UCSD-AML1 (cell line): ENCODE measurements at regions not wholly inside any gene's neighbourhood (a gene's known extent, or its start where the extent isn't known, plus 50 kb on each side); places are given as distances from the start of the nearest gene placed in this dataset.
"Not testable (repeated sequence)": the region's sequence is repeated elsewhere in the genome, so short reads cannot be mapped to it uniquely, and the experiment has no call there.

Source experiments
- DNase-seq: peaks from one replicate; lab custom pipeline; 2025; ENCODE audit not compliant: unreplicated experiment; lab: John Stamatoyannopoulos, UW

- DNase-seq, result no peak
Observed at GRCh38 chr9:135400496-135400895, 79.1 kb upstream of the PPP1R26 start.

- no peak for DNase-seq
Observed at GRCh38 chr9:135401218-135401617, 78.4 kb upstream of the PPP1R26 start.

- no peak for DNase-seq
Observed at GRCh38 chr9:135402048-135402738, 77.4 kb upstream of the PPP1R26 start.

- no peak for DNase-seq
Observed at GRCh38 chr9:135402739-135403695, 76.6 kb upstream of the PPP1R26 start.

GRCh38 chr9:135403733-135404450 is 75.7 kb upstream of the PPP1R26 start:
- DNase-seq, result no peak

- DNase-seq, result no peak
Observed at GRCh38 chr9:135404451-135405144, 75.0 kb upstream of the PPP1R26 start.

- not testable (repeated sequence) for DNase-seq
Observed at GRCh38 chr9:135405145-135405464, 74.5 kb upstream of the PPP1R26 start.

- no peak for DNase-seq
Observed at GRCh38 chr9:135408476-135409254, 70.9 kb upstream of the PPP1R26 start.

- no peak for DNase-seq
Observed at GRCh38 chr9:135409286-135410200, 70.0 kb upstream of the PPP1R26 start.

- no peak for DNase-seq
Observed at GRCh38 chr9:135410421-135410820, 69.2 kb upstream of the PPP1R26 start.

GRCh38 chr9:135410831-135411473 is 68.6 kb upstream of the PPP1R26 start:
- no peak for DNase-seq

GRCh38 chr9:135411605-135412004 is 68.0 kb upstream of the PPP1R26 start:
- DNase-seq, result not testable (repeated sequence)

- DNase-seq, result peak; percentile 73
Observed at GRCh38 chr9:135412315-135413085, 67.1 kb upstream of the PPP1R26 start.

- DNase-seq, result no peak
Observed at GRCh38 chr9:135413086-135413375, 66.6 kb upstream of the PPP1R26 start.

GRCh38 chr9:135413461-135413860 is 66.1 kb upstream of the PPP1R26 start:
- DNase-seq, result no peak

- DNase-seq, result no peak
Observed at GRCh38 chr9:135414293-135414692, 65.3 kb upstream of the PPP1R26 start.

GRCh38 chr9:135415586-135415985 is 64.0 kb upstream of the PPP1R26 start:
- no peak for DNase-seq

GRCh38 chr9:135416664-135417290 is 62.8 kb upstream of the PPP1R26 start:
- DNase-seq, result no peak
